SU-DHL-6 (cell line): ENCODE measurements at regions not wholly inside any gene's neighbourhood (a gene's known extent, or its start where the extent isn't known, plus 50 kb on each side); places are given as distances from the start of the nearest gene placed in this dataset.

Source experiments
- H2AFZ ChIP-seq: fragments of 200-600 bp; sonication (generic); 2 replicates; pipeline ENCODE4 v1.6.1; 2014; ENCODE audit warnings: low read depth, mild to moderate bottlenecking, moderate library complexity, mixed read lengths, antibody characterized with exemption, low read length; ENCODE audit not compliant: severe bottlenecking
- H3F3A ChIP-seq: fragments of 200-600 bp; shearing (Covaris generic); 2 replicates; pipeline ENCODE4 v1.6.0; 2016; ENCODE audit warnings: antibody characterized with exemption, mild to moderate bottlenecking; ENCODE audit not compliant: insufficient read depth
- H3K27ac ChIP-seq: fragments of 200-600 bp; sonication (generic); 2 replicates; pipeline ENCODE4 v1.5.1; 2016; ENCODE audit warnings: low read depth, mild to moderate bottlenecking, low read length, moderate library complexity, mixed read lengths
- H3K27me3 ChIP-seq: fragments of 200-600 bp; sonication (generic), shearing (Covaris generic); 2 replicates; pipeline ENCODE4 v1.6.0; 2014; ENCODE audit warnings: mild to moderate bottlenecking, low read length
- H3K36me3 ChIP-seq: fragments of 200-600 bp; sonication (generic); 2 replicates; pipeline ENCODE4 v1.6.1; 2014; ENCODE audit warnings: mild to moderate bottlenecking, low read length, mixed read lengths
- H3K4me2 ChIP-seq: fragments of 300-600, 200-600 bp; shearing (Covaris generic), sonication (generic); 2 replicates; pipeline ENCODE4 v1.6.0; 2014; ENCODE audit warnings: low read length, low read depth, mild to moderate bottlenecking; ENCODE audit not compliant: poor library complexity, severe bottlenecking
- H3K4me3 ChIP-seq: fragments of 200-600 bp; sonication (generic); 2 replicates; pipeline ENCODE4 v1.5.1; 2014; ENCODE audit warnings: antibody characterized with exemption, low read length, mild to moderate bottlenecking, mixed read lengths; ENCODE audit not compliant: insufficient read depth, poor library complexity, severe bottlenecking
- H3K79me2 ChIP-seq: fragments of 200-600 bp; sonication (generic); 2 replicates; pipeline ENCODE4 v1.6.1; 2014; ENCODE audit warnings: mild to moderate bottlenecking, low read length, moderate library complexity; ENCODE audit not compliant: insufficient read depth
- H3K9ac ChIP-seq: fragments of 200-600 bp; sonication (generic); 2 replicates; pipeline ENCODE4 v1.7.0; 2014; ENCODE audit warnings: mild to moderate bottlenecking, low read length
- H3K9me2 ChIP-seq: fragments of 200-600 bp; sonication (generic); replicated peaks from 2 replicates; pipeline ENCODE4 v1.6.1; 2014; ENCODE audit warnings: low read length; ENCODE audit not compliant: insufficient read depth
- H3K9me3 ChIP-seq: fragments of 200-600 bp; sonication (generic); 2 replicates; pipeline ENCODE4 v1.6.1; 2014; ENCODE audit warnings: low read length, mixed read lengths; ENCODE audit not compliant: insufficient read depth
- H4K20me1 ChIP-seq: fragments of 200-600 bp; sonication (generic); 2 replicates; pipeline ENCODE4 v1.6.1; 2014; ENCODE audit warnings: low read depth, mild to moderate bottlenecking, antibody characterized with exemption, low read length, moderate library complexity, mixed read lengths
- EZH2phosphoT487 ChIP-seq: fragments of 200-600 bp; sonication (generic), shearing (Covaris generic); conservative IDR thresholded peaks from 2 replicates; pipeline ENCODE4 v1.6.1; 2018; ENCODE audit warnings: mild to moderate bottlenecking, antibody characterized with exemption, low read length, moderate library complexity, mixed read lengths
- TF ChIP-seq, protein P1 (sequence below): fragments of 200-600 bp; sonication (generic); IDR thresholded peaks from one replicate; pipeline ENCODE4 v1.5.1; 2017; ENCODE audit warnings: antibody characterized with exemption, mild to moderate bottlenecking, low read length, moderate library complexity; ENCODE audit not compliant: insufficient read depth, poor library complexity, severe bottlenecking

GRCh38 chr3:44079916-44080315 lies 161.8 kb upstream of the TOPAZ1 start:
- Histone ChIP-seq H3K9me3 (no peaks in the 10 kb centered on the region), H3K4me2 (no peak overlapping the region), H3K27me3 (no peaks in the 10 kb centered on the region), H3K9ac (no peak overlapping the region), H3K27ac (no peak overlapping the region), H4K20me1 (no peaks in the 10 kb centered on the region; the same call in 1 of the 2 replicates), H2AFZ (no peak overlapping the region), H3K9me2 (no peaks in the 10 kb centered on the region), H3K36me3 (no peaks in the 10 kb centered on the region), H3K4me3 (no peak overlapping the region), H3F3A (no peaks in the 10 kb centered on the region), H3K79me2 (no peaks in the 10 kb centered on the region)
- TF ChIP-seq, protein P1, sequence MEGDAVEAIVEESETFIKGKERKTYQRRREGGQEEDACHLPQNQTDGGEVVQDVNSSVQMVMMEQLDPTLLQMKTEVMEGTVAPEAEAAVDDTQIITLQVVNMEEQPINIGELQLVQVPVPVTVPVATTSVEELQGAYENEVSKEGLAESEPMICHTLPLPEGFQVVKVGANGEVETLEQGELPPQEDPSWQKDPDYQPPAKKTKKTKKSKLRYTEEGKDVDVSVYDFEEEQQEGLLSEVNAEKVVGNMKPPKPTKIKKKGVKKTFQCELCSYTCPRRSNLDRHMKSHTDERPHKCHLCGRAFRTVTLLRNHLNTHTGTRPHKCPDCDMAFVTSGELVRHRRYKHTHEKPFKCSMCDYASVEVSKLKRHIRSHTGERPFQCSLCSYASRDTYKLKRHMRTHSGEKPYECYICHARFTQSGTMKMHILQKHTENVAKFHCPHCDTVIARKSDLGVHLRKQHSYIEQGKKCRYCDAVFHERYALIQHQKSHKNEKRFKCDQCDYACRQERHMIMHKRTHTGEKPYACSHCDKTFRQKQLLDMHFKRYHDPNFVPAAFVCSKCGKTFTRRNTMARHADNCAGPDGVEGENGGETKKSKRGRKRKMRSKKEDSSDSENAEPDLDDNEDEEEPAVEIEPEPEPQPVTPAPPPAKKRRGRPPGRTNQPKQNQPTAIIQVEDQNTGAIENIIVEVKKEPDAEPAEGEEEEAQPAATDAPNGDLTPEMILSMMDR, result no peak
- TF ChIP-seq EZH2phosphoT487, result no peak

- TF ChIP-seq, protein P1, result no peak
- TF ChIP-seq EZH2phosphoT487, result no peak
- Histone ChIP-seq H3K9ac (no peak overlapping the region), H3K27me3 (no peaks in the 10 kb centered on the region), H3K27ac (no peak overlapping the region), H3F3A (no peaks in the 10 kb centered on the region), H3K4me2 (no peak overlapping the region), H2AFZ (no peak overlapping the region), H3K9me2 (no peaks in the 10 kb centered on the region), H3K9me3 (no peaks in the 10 kb centered on the region), H3K36me3 (no peaks in the 10 kb centered on the region), H4K20me1 (no peaks in the 10 kb centered on the region; the same call in 1 of the 2 replicates), H3K79me2 (no peaks in the 10 kb centered on the region), H3K4me3 (no peak overlapping the region)
Observed at GRCh38 chr3:44080474-44081072, 161.1 kb upstream of the TOPAZ1 start.

GRCh38 chr3:44090036-44090435 lies 151.7 kb upstream of the TOPAZ1 start:
- H3K4me2 ChIP-seq, result no peak overlapping the region
- H3K9me2 ChIP-seq, result no peaks in the 10 kb centered on the region
- H2AFZ ChIP-seq, result no peak overlapping the region
- H3K27ac ChIP-seq, result no peak overlapping the region
- TF ChIP-seq, protein P1, result no peak
- no peak for TF ChIP-seq EZH2phosphoT487
- H3K4me3 ChIP-seq, result no peak overlapping the region
- H4K20me1 ChIP-seq, result no peaks in the 10 kb centered on the region; the same call in 1 of the 2 replicates
- no peak overlapping the region for H3K9ac ChIP-seq
- H3F3A ChIP-seq, result no peaks in the 10 kb centered on the region
- no peaks in the 10 kb centered on the region for H3K36me3 ChIP-seq
- no peaks in the 10 kb centered on the region for H3K9me3 ChIP-seq
- no peaks in the 10 kb centered on the region for H3K27me3 ChIP-seq
- H3K79me2 ChIP-seq, result peaks cover 26% of the 10 kb centered on the region
